ENCODE measurements at regions not wholly inside any gene's neighbourhood (a gene's known extent, or its start where the extent isn't known, plus 50 kb on each side); places are given as distances from the start of the nearest gene placed in this dataset. TPM values are rescaled to one million over a fixed set of nuclear protein-coding genes. Genes with fewer than 3 reads are reported as not detected.

DNA sequence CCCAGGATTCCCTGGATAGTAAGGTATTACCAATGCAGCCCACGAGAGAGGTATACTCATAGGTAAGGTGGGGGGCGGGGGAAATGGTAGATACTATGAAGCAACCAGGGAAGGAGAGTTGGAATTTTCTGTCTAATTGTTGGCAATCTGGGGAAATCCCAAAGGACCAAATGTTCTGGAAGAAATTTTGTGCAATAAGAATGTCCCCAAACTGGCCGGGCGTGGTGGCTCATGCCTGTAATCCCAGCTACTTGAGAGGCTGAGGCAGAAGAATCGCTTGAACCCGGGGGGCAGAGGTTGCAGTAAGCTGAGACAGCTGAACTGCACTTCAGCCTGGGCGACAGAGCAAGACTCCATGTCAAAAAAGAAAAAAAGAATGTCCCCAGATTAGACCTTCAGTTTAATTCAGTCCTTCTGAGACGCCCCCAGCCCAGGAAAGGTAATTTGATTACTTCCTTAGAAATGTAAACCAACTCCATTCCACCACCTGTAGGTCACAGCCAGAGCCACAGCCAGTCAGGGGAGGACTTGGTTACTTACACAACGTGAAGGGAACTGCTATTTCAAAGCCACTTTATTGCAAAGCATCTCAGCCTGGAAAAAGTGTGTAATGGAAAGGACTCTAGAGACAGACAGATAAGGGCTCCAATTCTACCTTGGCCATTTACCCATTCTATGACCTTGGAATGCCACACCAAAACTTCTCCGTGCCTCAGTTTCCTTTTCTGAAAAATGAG, 50.0 kb upstream of the KLF4 start:
- dilution Hi-C loops (cut with MboI; ENCODE audit: extremely low pct_ligation_motif_present, low sequenced_read_pairs), result no loop called here
- H3K79me2 ChIP-seq (ENCODE audit: control insufficient read depth, insufficient read depth, low read length), result no peaks in the 10 kb centered on the region
- no peak for FAIRE-seq
- no peak overlapping the region for H2AFZ ChIP-seq (ENCODE audit: low read depth, low read length)
- TF ChIP-seq, protein P1, sequence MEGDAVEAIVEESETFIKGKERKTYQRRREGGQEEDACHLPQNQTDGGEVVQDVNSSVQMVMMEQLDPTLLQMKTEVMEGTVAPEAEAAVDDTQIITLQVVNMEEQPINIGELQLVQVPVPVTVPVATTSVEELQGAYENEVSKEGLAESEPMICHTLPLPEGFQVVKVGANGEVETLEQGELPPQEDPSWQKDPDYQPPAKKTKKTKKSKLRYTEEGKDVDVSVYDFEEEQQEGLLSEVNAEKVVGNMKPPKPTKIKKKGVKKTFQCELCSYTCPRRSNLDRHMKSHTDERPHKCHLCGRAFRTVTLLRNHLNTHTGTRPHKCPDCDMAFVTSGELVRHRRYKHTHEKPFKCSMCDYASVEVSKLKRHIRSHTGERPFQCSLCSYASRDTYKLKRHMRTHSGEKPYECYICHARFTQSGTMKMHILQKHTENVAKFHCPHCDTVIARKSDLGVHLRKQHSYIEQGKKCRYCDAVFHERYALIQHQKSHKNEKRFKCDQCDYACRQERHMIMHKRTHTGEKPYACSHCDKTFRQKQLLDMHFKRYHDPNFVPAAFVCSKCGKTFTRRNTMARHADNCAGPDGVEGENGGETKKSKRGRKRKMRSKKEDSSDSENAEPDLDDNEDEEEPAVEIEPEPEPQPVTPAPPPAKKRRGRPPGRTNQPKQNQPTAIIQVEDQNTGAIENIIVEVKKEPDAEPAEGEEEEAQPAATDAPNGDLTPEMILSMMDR (IDR thresholded peaks at IDR 0.05; ENCODE audit: extremely low read depth in 1 of 2, insufficient read depth in 1 of 2, low read depth in 1 of 2, low read length in 2 of 2), result no peak
- TF ChIP-seq POLR2AphosphoS5 (IDR thresholded peaks at IDR 0.05; ENCODE audit: insufficient read depth, low read depth, low read length), result no peak
- TF ChIP-seq MYC (IDR thresholded peaks at IDR 0.05; ENCODE audit: low read depth, low read length), result no peak
- TF ChIP-seq JUN (IDR thresholded peaks at IDR 0.05; ENCODE audit: borderline replicate concordance, insufficient read depth, insufficient read length, low read depth), result no peak
- TF ChIP-seq, protein P2, sequence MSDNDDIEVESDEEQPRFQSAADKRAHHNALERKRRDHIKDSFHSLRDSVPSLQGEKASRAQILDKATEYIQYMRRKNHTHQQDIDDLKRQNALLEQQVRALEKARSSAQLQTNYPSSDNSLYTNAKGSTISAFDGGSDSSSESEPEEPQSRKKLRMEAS (IDR thresholded peaks at IDR 0.05; ENCODE audit: insufficient read depth, insufficient read length), result no peak
- no peak for TF ChIP-seq EZH2 (IDR thresholded peaks at IDR 0.05; ENCODE audit: borderline replicate concordance, low read depth, low read length, severe bottlenecking)
- DNase-seq (ENCODE audit: low read depth, low spot score), result no peak
- H3K9me3 ChIP-seq (replicated peaks; ENCODE audit: control insufficient read depth, insufficient read depth, low read length), result no peaks in the 10 kb centered on the region
- H3K9me1 ChIP-seq (replicated peaks; ENCODE audit: control insufficient read depth, extremely low read depth, insufficient read depth, low read length), result no peaks in the 10 kb centered on the region
- H3K9ac ChIP-seq (replicated peaks; ENCODE audit: extremely low read depth, insufficient read depth, low read length), result no peak overlapping the region
- H3K4me2 ChIP-seq (ENCODE audit: insufficient read depth, low read length), result no peak overlapping the region
- intact Hi-C loops (cut with micrococcal nuclease), result no loop called here
- H3K27me3 ChIP-seq (ENCODE audit: control insufficient read depth in 2 of 2, insufficient read depth in 2 of 2, low read length in 2 of 2), result no peaks in the 10 kb centered on the region
- no peaks in the 10 kb centered on the region for H3K4me1 ChIP-seq (ENCODE audit: control insufficient read depth, extremely low read depth, insufficient read depth, low read length)
- no peaks in the 10 kb centered on the region for H3K36me3 ChIP-seq (ENCODE audit: control insufficient read depth in 2 of 2, extremely low read depth in 1 of 2, insufficient read depth in 2 of 2, low read length in 2 of 2)
- ChIA-PET POLR2A (no interaction called here), CTCF (no interaction called here)
- no peaks in the 10 kb centered on the region for H4K20me1 ChIP-seq (replicated peaks; ENCODE audit: control insufficient read depth, extremely low read depth, insufficient read depth, low read length)
- H3K27ac ChIP-seq (ENCODE audit: insufficient read depth, low read depth, low read length), result no peak overlapping the region
- no TSS peak for BruUV-seq (replicated peaks)
- no peak overlapping the region for H3K4me3 ChIP-seq (replicated peaks in 1 of 3; ENCODE audit: insufficient read depth in 1 of 3, low read depth in 1 of 3, low read length in 3 of 3)

Small RNA genes in the stretch of these regions (small RNA-seq; reads per million reads assigned to genes)
- not detected for gene RN7SL659P (ENCODE audit: insufficient read depth, insufficient read length, low read depth, low replicate concordance)
- not detected for gene RNA5SP293 (ENCODE audit: insufficient read depth, insufficient read length, low read depth, low replicate concordance)
- not detected for gene RNU6-1064P (ENCODE audit: insufficient read depth, insufficient read length, low read depth, low replicate concordance)
- not detected for gene RNU6-996P (ENCODE audit: insufficient read depth, insufficient read length, low read depth, low replicate concordance)

All from endothelial cell of umbilical vein (primary cell).